ENCODE measurements at regions not wholly inside any gene's neighbourhood (a gene's known extent, or its start where the extent isn't known, plus 50 kb on each side); places are given as distances from the start of the nearest gene placed in this dataset.

DNA sequence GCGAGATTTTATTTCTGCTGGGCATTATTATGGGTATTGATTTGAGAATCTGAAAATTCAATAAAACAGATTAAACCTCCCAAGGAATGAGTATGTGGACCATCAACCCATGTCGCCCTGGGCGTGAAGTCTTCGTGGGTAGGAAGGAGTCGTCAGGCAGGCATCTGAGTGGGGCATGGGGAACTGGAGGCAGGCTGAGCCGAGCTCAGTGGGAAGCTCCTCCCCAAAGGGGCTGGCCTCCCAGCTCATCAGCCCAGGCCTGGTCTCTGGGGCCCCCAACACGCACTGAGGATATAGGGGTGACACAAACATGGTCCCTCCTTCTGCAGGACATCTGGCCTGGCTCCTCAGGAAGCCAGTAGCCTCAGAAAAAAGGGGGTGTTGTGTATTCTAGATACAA, 265.2 kb downstream of the TFCP2L1 start:
- H3K36me3 ChIP-seq (ENCODE audit: control insufficient read depth in 2 of 2, insufficient read depth in 2 of 2, low read length in 1 of 2): no peaks in the 10 kb centered on the region
- 86% methylated on average over 7 of the region's 7 CpGs for WGBS
- no peaks in the 10 kb centered on the region for H3K4me1 ChIP-seq (ENCODE audit: control insufficient read depth in 2 of 2, insufficient read depth in 2 of 2, low read length in 2 of 2)
- no peak for DNase-seq (ENCODE audit: low read depth in 6 of 9, low spot score in 9 of 9)
- no peaks in the 10 kb centered on the region for H3K9me3 ChIP-seq (ENCODE audit: control insufficient read depth in 2 of 2, insufficient read depth in 1 of 2, low read length in 1 of 2)
- H3K27ac ChIP-seq (ENCODE audit: low read depth in 1 of 2, low read length in 1 of 2): no peak overlapping the region
- no peak overlapping the region for H3K4me3 ChIP-seq (ENCODE audit: low read length in 2 of 2)
- H3K27me3 ChIP-seq (ENCODE audit: control insufficient read depth in 2 of 2, insufficient read depth in 1 of 2, low read length in 1 of 2): peaks cover 0 to 3% of the 10 kb centered on the region in 2 donors

DNA sequence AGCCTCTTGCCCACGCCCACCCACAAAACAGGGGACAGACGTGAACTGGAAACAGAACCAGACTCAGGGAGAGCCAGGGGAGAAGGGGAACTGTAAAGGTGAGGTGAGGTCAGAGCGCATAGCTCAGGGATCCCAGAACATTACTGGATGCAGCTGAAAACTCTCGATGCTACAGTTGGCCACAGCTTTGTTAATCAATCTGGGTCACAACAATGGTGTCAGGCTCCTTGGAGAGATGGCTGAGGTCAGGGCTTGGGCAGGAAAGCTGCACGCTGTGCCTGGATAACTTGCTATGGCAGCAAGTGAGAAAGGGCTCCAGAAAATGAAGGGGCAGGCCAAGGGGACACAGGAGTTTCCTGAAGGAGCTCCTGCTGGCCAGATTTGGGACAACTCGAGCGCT, 263.3 kb downstream of the TFCP2L1 start:
- H3K27ac ChIP-seq (ENCODE audit: low read depth in 1 of 2, low read length in 1 of 2): no peak overlapping the region
- WGBS: 91% methylated on average over 7 of the region's 7 CpGs
- no peak for DNase-seq (ENCODE audit: low read depth in 6 of 9, low spot score in 9 of 9)

DNA sequence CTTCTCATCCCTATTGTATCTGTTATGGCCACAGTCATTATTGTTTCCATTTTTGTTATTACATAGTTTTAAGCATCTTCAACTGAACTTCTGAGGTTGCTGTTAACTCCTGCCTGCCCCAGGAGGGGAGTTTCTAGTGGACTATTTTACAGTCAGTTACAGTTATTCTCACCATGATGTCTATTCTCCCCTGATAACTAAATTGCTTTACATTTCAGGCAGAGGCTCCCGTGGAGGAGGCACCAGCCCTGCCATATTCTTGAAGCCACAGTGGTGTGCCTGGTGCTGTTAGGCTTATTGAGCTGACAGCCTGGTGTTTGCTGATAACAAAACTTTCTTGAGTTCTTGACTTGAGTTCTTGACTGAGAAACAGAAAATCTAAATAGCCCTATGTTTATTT, 256.4 kb downstream of the TFCP2L1 start:
- Histone ChIP-seq H3K4me1 (ENCODE audit: control insufficient read depth in 2 of 2, insufficient read depth in 2 of 2, low read length in 2 of 2) (no peaks in the 10 kb centered on the region), H3K27me3 (ENCODE audit: control insufficient read depth in 2 of 2, insufficient read depth in 1 of 2, low read length in 1 of 2) (no peaks in the 10 kb centered on the region), H3K9me3 (ENCODE audit: control insufficient read depth in 2 of 2, insufficient read depth in 1 of 2, low read length in 1 of 2) (no peaks in the 10 kb centered on the region), H3K36me3 (ENCODE audit: control insufficient read depth in 2 of 2, insufficient read depth in 2 of 2, low read length in 1 of 2) (no peaks in the 10 kb centered on the region), H3K27ac (ENCODE audit: low read depth in 1 of 2, low read length in 1 of 2) (no peak overlapping the region), H3K4me3 (ENCODE audit: low read length in 2 of 2) (no peak overlapping the region)
- DNase-seq (ENCODE audit: low read depth in 6 of 9, low spot score in 9 of 9): no peak
- WGBS: 61% methylated on average over 1 of the region's 1 CpG

More for the DNA sequence above, 263.3 kb downstream of the TFCP2L1 start:
- no peak overlapping the region for H3K4me3 ChIP-seq (ENCODE audit: low read length in 2 of 2)
- no peaks in the 10 kb centered on the region for H3K9me3 ChIP-seq (ENCODE audit: control insufficient read depth in 2 of 2, insufficient read depth in 1 of 2, low read length in 1 of 2)
- H3K36me3 ChIP-seq (ENCODE audit: control insufficient read depth in 2 of 2, insufficient read depth in 2 of 2, low read length in 1 of 2): no peaks in the 10 kb centered on the region
- no peaks in the 10 kb centered on the region for H3K4me1 ChIP-seq (ENCODE audit: control insufficient read depth in 2 of 2, insufficient read depth in 2 of 2, low read length in 2 of 2)
- H3K27me3 ChIP-seq (ENCODE audit: control insufficient read depth in 2 of 2, insufficient read depth in 1 of 2, low read length in 1 of 2): peaks cover 0 to 3% of the 10 kb centered on the region in 2 donors

DNA sequence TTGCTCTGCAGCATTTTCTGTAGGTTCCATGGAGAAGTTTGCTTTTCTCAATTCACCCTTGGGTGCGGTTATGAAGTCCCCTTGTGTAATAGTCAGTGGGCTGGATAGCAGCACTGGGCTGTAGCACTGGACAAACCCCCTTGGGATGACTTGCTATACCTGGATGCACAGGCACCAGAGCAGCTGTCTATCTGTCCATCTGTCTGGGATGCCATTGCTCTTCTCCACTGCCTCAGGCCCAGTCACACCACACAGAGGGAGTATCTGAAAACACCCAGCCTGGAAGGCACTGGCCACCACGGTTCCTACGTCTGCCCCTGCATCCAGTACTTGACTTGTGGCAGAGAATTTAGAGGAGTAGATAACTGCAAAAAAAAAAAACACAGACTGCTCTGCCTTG, 254.5 kb downstream of the TFCP2L1 start:
- H3K9me3 ChIP-seq (ENCODE audit: control insufficient read depth in 2 of 2, insufficient read depth in 1 of 2, low read length in 1 of 2): no peaks in the 10 kb centered on the region
- DNase-seq (ENCODE audit: low read depth in 6 of 9, low spot score in 9 of 9): no peak
- no peaks in the 10 kb centered on the region for H3K27me3 ChIP-seq (ENCODE audit: control insufficient read depth in 2 of 2, insufficient read depth in 1 of 2, low read length in 1 of 2)
- H3K36me3 ChIP-seq (ENCODE audit: control insufficient read depth in 2 of 2, insufficient read depth in 2 of 2, low read length in 1 of 2): no peaks in the 10 kb centered on the region
- 27% methylated on average over 3 of the region's 3 CpGs for WGBS
- H3K4me1 ChIP-seq (ENCODE audit: control insufficient read depth in 2 of 2, insufficient read depth in 2 of 2, low read length in 2 of 2): no peaks in the 10 kb centered on the region
- H3K4me3 ChIP-seq (ENCODE audit: low read length in 2 of 2): no peak overlapping the region
- no peak overlapping the region for H3K27ac ChIP-seq (ENCODE audit: low read depth in 1 of 2, low read length in 1 of 2)

DNA sequence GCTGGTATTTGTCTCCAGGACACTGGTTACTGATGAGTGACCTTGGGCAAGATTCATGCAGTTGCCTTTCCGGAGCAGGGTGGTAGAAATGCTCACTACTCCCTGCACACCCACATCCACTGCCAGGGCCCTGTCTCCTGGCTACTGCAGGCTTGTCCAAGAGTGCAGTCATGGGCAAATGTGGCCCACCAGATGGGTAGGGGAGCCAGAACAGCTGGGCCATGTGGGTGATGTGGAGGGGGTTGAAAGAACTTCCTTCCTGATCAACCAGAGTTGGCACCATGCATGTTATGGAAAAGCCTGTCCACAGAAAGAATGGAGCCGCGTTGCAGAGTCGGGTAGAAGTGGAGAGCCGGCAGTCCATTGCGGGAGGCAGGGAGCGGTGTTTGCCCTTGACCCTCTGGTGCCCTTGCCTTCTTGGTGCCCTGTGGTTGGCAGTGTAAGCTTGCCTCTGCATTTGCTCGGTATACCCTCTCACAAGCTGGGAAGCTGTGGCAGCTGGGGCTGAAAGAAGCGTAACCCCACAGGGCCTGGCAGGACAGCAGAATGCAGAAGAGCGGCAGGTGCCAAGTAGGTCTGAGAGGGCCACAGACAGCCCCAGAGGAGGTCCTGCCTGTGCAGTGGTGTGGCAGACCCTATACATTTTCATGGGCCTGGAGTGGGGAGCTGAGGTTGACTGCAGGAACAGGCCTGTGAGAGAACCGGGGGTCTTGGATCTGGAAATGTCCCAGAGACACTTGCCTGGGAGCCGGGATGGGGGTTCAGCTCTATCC, 253.2 kb downstream of the TFCP2L1 start:
- DNase-seq (ENCODE audit: low read depth in 6 of 9, low spot score in 9 of 9): no peak
- no peaks in the 10 kb centered on the region for H3K36me3 ChIP-seq (ENCODE audit: control insufficient read depth in 2 of 2, insufficient read depth in 2 of 2, low read length in 1 of 2)
- no peak overlapping the region for H3K27ac ChIP-seq (ENCODE audit: low read depth in 1 of 2, low read length in 1 of 2)
- no peaks in the 10 kb centered on the region for H3K4me1 ChIP-seq (ENCODE audit: control insufficient read depth in 2 of 2, insufficient read depth in 2 of 2, low read length in 2 of 2)
- H3K4me3 ChIP-seq (ENCODE audit: low read length in 2 of 2): no peak overlapping the region
- 97% methylated on average over 12 of the region's 12 CpGs for WGBS
- no peaks in the 10 kb centered on the region for H3K9me3 ChIP-seq (ENCODE audit: control insufficient read depth in 2 of 2, insufficient read depth in 1 of 2, low read length in 1 of 2)
- H3K27me3 ChIP-seq (ENCODE audit: control insufficient read depth in 2 of 2, insufficient read depth in 1 of 2, low read length in 1 of 2): no peaks in the 10 kb centered on the region

DNA sequence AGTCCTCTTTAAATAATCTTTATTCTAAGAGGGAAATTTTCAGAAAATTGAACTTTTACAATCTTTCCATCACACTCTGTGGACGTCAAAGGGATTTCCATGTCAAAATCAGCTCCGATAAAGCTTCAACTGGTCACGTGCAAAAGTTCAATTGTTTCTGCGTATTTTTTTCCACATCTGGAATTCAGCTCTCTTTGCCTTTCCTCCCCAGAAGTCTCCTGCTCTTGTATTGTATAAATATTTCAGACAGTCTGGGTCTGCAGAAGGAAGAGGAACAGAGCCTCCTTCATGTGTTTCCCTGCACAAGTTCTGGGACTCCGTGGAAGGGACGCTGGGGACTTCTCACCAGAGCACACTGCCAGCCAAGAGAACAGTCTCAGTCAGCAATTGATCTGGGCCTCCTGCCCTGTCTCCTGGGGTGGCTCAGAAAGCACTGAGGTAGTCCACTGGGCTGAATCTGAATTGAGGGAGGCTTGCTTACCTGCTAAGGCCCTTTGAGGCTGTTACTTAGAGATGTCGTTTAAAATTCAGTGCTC, 251.5 kb downstream of the TFCP2L1 start:
- no peaks in the 10 kb centered on the region for H3K27me3 ChIP-seq (ENCODE audit: control insufficient read depth in 2 of 2, insufficient read depth in 1 of 2, low read length in 1 of 2)
- no peak for DNase-seq (ENCODE audit: low read depth in 6 of 9, low spot score in 9 of 9)
- H3K27ac ChIP-seq (ENCODE audit: low read depth in 1 of 2, low read length in 1 of 2): no peak overlapping the region
- 91% methylated on average over 7 of the region's 7 CpGs for WGBS
- no peaks in the 10 kb centered on the region for H3K9me3 ChIP-seq (ENCODE audit: control insufficient read depth in 2 of 2, insufficient read depth in 1 of 2, low read length in 1 of 2)
- no peaks in the 10 kb centered on the region for H3K4me1 ChIP-seq (ENCODE audit: control insufficient read depth in 2 of 2, insufficient read depth in 2 of 2, low read length in 2 of 2)
- H3K36me3 ChIP-seq (ENCODE audit: control insufficient read depth in 2 of 2, insufficient read depth in 2 of 2, low read length in 1 of 2): no peaks in the 10 kb centered on the region
- H3K4me3 ChIP-seq (ENCODE audit: low read length in 2 of 2): no peak overlapping the region

DNA sequence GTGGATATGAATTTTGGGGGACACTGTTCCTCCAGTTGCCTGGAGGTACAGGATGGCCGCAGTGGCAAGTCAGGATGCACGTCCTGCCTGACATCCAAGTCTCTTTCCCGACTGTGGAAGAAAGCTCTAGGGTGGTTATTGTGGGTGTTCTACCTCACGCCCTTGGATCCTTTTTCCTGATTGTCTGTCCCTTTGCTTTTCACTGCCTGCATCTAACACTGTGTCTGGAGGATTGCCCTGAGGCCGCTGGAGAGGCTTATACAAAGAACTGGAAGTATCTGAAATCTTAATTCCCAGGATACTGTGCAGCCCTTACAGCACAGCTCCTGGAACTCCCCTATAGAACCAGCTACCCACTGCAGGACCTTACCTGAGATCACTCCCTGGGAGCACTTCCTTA, 250.5 kb downstream of the TFCP2L1 start:
- H3K4me3 ChIP-seq (ENCODE audit: low read length in 2 of 2): no peak overlapping the region
- no peak overlapping the region for H3K27ac ChIP-seq (ENCODE audit: low read depth in 1 of 2, low read length in 1 of 2)
- H3K36me3 ChIP-seq (ENCODE audit: control insufficient read depth in 2 of 2, insufficient read depth in 2 of 2, low read length in 1 of 2): no peaks in the 10 kb centered on the region
- H3K4me1 ChIP-seq (ENCODE audit: control insufficient read depth in 2 of 2, insufficient read depth in 2 of 2, low read length in 2 of 2): peaks cover 0 to 3% of the 10 kb centered on the region in 2 donors
- H3K9me3 ChIP-seq (ENCODE audit: control insufficient read depth in 2 of 2, insufficient read depth in 1 of 2, low read length in 1 of 2): no peaks in the 10 kb centered on the region
- 88% methylated on average over 5 of the region's 5 CpGs for WGBS
- no peak for DNase-seq (ENCODE audit: low read depth in 6 of 9, low spot score in 9 of 9)
- H3K27me3 ChIP-seq (ENCODE audit: control insufficient read depth in 2 of 2, insufficient read depth in 1 of 2, low read length in 1 of 2): no peaks in the 10 kb centered on the region

DNA sequence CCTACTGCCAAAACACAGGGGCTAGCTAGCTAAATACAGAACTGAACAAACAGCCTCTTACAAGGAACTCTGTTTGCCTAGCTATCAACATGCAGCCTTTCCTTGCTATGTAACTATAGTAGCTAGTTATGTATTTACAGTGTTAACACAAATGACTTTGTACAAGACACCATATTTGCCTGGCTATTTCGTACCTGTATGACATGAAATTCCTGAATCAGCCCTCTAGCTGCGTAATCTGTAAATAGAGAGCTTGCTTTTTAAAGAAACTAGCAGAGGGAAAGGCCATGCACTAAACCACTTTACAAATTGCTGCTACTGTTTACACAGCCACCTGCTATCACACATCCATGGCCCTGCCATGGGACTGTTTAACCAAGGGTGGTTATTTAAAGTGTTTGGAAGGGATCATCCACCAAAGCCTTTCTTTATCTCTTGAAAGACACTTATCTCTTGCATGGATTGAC, 248.7 kb downstream of the TFCP2L1 start:
- peaks cover 0 to 3% of the 10 kb centered on the region in 2 donors for H3K4me1 ChIP-seq (ENCODE audit: control insufficient read depth in 2 of 2, insufficient read depth in 2 of 2, low read length in 2 of 2)
- no peak for DNase-seq (ENCODE audit: low read depth in 6 of 9, low spot score in 9 of 9)
- peak overlapping the region in 1 of 2 donors; percentile 26 for H3K27ac ChIP-seq (ENCODE audit: low read depth in 1 of 2, low read length in 1 of 2)
- WGBS: 93% methylated on average over 2 of the region's 2 CpGs
- H3K36me3 ChIP-seq (ENCODE audit: control insufficient read depth in 2 of 2, insufficient read depth in 2 of 2, low read length in 1 of 2): no peaks in the 10 kb centered on the region
- no peak overlapping the region for H3K4me3 ChIP-seq (ENCODE audit: low read length in 2 of 2)
- H3K27me3 ChIP-seq (ENCODE audit: control insufficient read depth in 2 of 2, insufficient read depth in 1 of 2, low read length in 1 of 2): no peaks in the 10 kb centered on the region
- no peaks in the 10 kb centered on the region for H3K9me3 ChIP-seq (ENCODE audit: control insufficient read depth in 2 of 2, insufficient read depth in 1 of 2, low read length in 1 of 2)

DNA sequence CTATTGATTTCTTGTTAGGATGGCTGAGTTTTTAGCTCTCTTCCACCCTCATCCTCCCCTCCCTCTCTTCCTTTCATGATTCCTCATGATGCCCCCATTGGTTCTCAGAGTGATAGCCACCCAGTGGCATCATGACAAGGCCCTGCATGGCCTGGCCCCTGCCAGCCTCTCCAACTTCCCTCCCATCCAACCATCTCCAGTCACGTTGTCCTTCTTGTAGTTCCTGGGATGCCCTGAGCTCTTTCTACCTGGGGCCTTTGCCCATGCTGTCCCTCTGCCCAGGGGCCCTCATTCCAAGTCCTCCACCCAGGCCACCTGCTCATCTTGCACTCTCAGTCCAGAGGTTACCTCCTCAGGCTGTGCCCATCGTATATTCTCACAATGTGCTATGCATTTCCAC, 247.5 kb downstream of the TFCP2L1 start:
- Histone ChIP-seq H3K27me3 (ENCODE audit: control insufficient read depth in 2 of 2, insufficient read depth in 1 of 2, low read length in 1 of 2) (no peaks in the 10 kb centered on the region), H3K9me3 (ENCODE audit: control insufficient read depth in 2 of 2, insufficient read depth in 1 of 2, low read length in 1 of 2) (no peaks in the 10 kb centered on the region), H3K27ac (ENCODE audit: low read depth in 1 of 2, low read length in 1 of 2) (no peak overlapping the region), H3K4me3 (ENCODE audit: low read length in 2 of 2) (no peak overlapping the region), H3K36me3 (ENCODE audit: control insufficient read depth in 2 of 2, insufficient read depth in 2 of 2, low read length in 1 of 2) (no peaks in the 10 kb centered on the region), H3K4me1 (ENCODE audit: control insufficient read depth in 2 of 2, insufficient read depth in 2 of 2, low read length in 2 of 2) (peaks cover 0 to 3% of the 10 kb centered on the region in 2 donors)
- no peak for DNase-seq (ENCODE audit: low read depth in 6 of 9, low spot score in 9 of 9)
- 93% methylated on average over 2 of the region's 2 CpGs for WGBS

All from thymus (tissue), 11 donors.